GM23248 (cell line): ENCODE measurements at regions not wholly inside any gene's neighbourhood (a gene's known extent, or its start where the extent isn't known, plus 50 kb on each side); places are given as distances from the start of the nearest gene placed in this dataset.
A peak's percentile ranks its signal among the peaks of the same experiment; 100 is the strongest.

ENCODE experiments used
- DNase-seq: peaks from one replicate; pipeline ENCODE4 v3.0.0-alpha.2; 2015
- H2AFZ ChIP-seq: fragments of 200-600 bp; sonication (generic); 2 replicates; pipeline ENCODE4 v1.6.1; 2016; ENCODE audit warnings: antibody characterized with exemption
- H3F3A ChIP-seq: fragments of 200-600 bp; sonication (generic); 2 replicates; pipeline ENCODE4 v1.6.1; 2016; ENCODE audit warnings: mild to moderate bottlenecking, antibody characterized with exemption, mixed run types; ENCODE audit not compliant: insufficient read depth
- H3K27ac ChIP-seq: fragments of 200-600 bp; sonication (generic); 2 replicates; pipeline ENCODE4 v1.5.1; 2016; ENCODE audit warnings: mild to moderate bottlenecking
- H3K27me3 ChIP-seq: fragments of 200-600 bp; sonication (generic); replicated peaks from 2 replicates; pipeline ENCODE4 v1.6.1; 2016; ENCODE audit warnings: mild to moderate bottlenecking; ENCODE audit not compliant: insufficient read depth
- H3K36me3 ChIP-seq: fragments of 200-600 bp; sonication (generic); 2 replicates; pipeline ENCODE4 v1.6.1; 2016; ENCODE audit warnings: low read depth, mild to moderate bottlenecking
- H3K4me1 ChIP-seq: fragments of 200-600 bp; sonication (generic); 2 replicates; pipeline ENCODE4 v1.6.1; 2016; ENCODE audit warnings: mild to moderate bottlenecking; ENCODE audit not compliant: insufficient read depth
- H3K4me2 ChIP-seq: fragments of 200-600 bp; sonication (generic); one replicate; pipeline ENCODE4 v1.6.1; 2016; ENCODE audit warnings: mild to moderate bottlenecking; ENCODE audit not compliant: unreplicated experiment
- H3K4me3 ChIP-seq: fragments of 200-600 bp; sonication (generic); 2 replicates; pipeline ENCODE4 v1.5.1; 2016; ENCODE audit warnings: mild to moderate bottlenecking
- H3K79me2 ChIP-seq: fragments of 200-600 bp; sonication (generic); 2 replicates; pipeline ENCODE4 v1.6.1; 2016; ENCODE audit warnings: mild to moderate bottlenecking; ENCODE audit not compliant: insufficient read depth
- H3K9ac ChIP-seq: fragments of 200-600 bp; sonication (generic); 2 replicates; pipeline ENCODE4 v1.6.1; 2016; ENCODE audit warnings: mild to moderate bottlenecking
- H3K9me2 ChIP-seq: fragments of 200-600 bp; sonication (generic); 2 replicates; pipeline ENCODE4 v1.6.1; 2016; ENCODE audit warnings: mixed run types, mild to moderate bottlenecking, moderate library complexity; ENCODE audit not compliant: insufficient read depth
- H3K9me3 ChIP-seq: fragments of 200-600 bp; sonication (generic); one replicate; pipeline ENCODE4 v1.6.1; 2017; ENCODE audit warnings: low read depth
- H4K20me1 ChIP-seq: fragments of 200-600 bp; sonication (generic); 2 replicates; pipeline ENCODE4 v1.6.0; 2016; ENCODE audit not compliant: insufficient read depth
- EZH2 ChIP-seq: fragments of 200-600 bp; sonication (generic); IDR thresholded peaks from 2 replicates; pipeline ENCODE4 v1.6.1; 2018; ENCODE audit warnings: antibody characterized with exemption, mild to moderate bottlenecking; ENCODE audit not compliant: insufficient read depth, poor library complexity, severe bottlenecking
- EZH2phosphoT487 ChIP-seq: fragments of 200-600 bp; sonication (generic); IDR thresholded peaks from 2 replicates; pipeline ENCODE4 v1.6.1; 2018; ENCODE audit warnings: antibody characterized with exemption, moderate library complexity, mild to moderate bottlenecking, low read depth; ENCODE audit not compliant: insufficient read depth
- WGBS, 2 experiments: methylation state at CpG; one replicate each; pipeline ENCODE4 v1.1.6; 2015 to 2017; ENCODE audit warnings: low lambda C conversion rate in 2 of 2, low coverage in 1 of 2; ENCODE audit errors: missing lambda C conversion rate in 2 of 2; 5-methylcytosine and 5-hydroxymethylcytosine counted together
- in situ Hi-C: fragments of 300-500 bp; cut with MboI; formaldehyde crosslinking; loops from 2 replicates; pipeline ENCODE4 v1.15.0; 2020

DNA sequence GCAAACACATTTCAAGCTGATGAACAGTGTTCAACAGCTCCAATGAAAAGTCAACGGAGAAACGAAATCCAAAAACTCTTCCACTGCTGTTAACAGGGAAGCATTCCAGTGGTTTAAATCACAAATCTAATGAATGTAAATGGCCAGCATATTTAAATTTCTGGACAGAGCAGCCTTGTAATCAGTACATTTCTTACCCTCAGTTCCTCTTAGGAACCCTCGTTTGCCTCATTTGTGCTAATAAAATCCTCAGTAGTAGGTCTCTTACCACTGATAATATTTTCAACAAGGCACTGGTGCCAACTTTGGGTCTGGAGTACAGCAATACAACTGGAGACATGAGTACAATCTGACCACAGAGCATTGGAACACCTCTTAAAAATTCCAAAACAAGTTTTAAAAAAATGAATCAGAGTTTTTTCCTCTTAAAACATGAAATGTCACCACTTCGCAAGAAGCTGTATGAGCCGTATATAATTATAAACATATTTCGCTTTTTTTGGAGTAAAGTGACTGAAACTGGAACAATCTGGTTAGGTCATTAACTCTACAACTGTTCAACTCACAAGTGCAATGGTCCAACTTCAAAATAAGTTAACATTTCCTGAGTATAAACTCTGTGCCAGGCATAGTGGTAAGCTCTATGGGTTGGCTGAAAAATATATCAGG is 211.2 kb downstream of the CPEB2 start:
- no peaks in the 10 kb centered on the region for H3K9me3 ChIP-seq
- no peaks in the 10 kb centered on the region for H3K9me2 ChIP-seq
- WGBS, 2 experiments, result 2 to 5% methylated on average over 6 of the region's 6 CpGs
- H3K4me3 ChIP-seq, result no peak overlapping the region
- H3K27ac ChIP-seq, result no peak overlapping the region
- TF ChIP-seq EZH2, result no peak
- no peak for TF ChIP-seq EZH2phosphoT487
- no peak overlapping the region for H2AFZ ChIP-seq
- no peaks in the 10 kb centered on the region for H3K4me1 ChIP-seq
- no peaks in the 10 kb centered on the region for H3K79me2 ChIP-seq
- H4K20me1 ChIP-seq, result no peaks in the 10 kb centered on the region
- in situ Hi-C loops, result no loop called here
- DNase-seq, result peak; percentile 25
- H3K36me3 ChIP-seq, result no peaks in the 10 kb centered on the region
- no peaks in the 10 kb centered on the region for H3F3A ChIP-seq
- no peak overlapping the region for H3K4me2 ChIP-seq
- no peak overlapping the region for H3K9ac ChIP-seq
- peaks cover 26% of the 10 kb centered on the region for H3K27me3 ChIP-seq

DNA sequence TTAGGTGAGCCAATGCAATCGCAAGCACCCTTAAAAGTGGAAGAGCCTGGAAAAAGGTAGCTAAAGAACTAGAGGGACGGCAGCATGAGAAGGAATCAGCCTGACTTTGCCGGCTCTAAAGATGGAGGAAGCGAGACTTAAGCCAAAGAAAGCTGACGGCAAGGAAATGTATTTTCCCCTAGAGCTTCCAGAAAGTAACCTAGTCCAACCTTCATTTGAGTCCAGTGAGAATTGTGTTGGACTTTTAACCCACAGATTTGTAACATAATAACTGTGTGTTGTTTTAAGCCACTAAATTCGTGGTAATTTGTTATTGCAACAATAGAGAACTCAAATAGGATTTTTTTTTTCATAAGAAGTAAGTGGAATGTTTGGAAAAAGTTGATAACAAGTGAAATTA is 212.7 kb upstream of the C1QTNF7 start:
- no peak overlapping the region for H3K27ac ChIP-seq
- no peaks in the 10 kb centered on the region for H3K36me3 ChIP-seq
- H3K9me2 ChIP-seq, result no peaks in the 10 kb centered on the region
- no peak overlapping the region for H3K9ac ChIP-seq
- no peaks in the 10 kb centered on the region for H3F3A ChIP-seq
- H3K79me2 ChIP-seq, result no peaks in the 10 kb centered on the region
- no peak overlapping the region for H2AFZ ChIP-seq
- H3K27me3 ChIP-seq, result peaks cover 29% of the 10 kb centered on the region
- in situ Hi-C loops, result no loop called here
- TF ChIP-seq EZH2, result no peak
- no peak for TF ChIP-seq EZH2phosphoT487
- no peaks in the 10 kb centered on the region for H3K9me3 ChIP-seq
- H3K4me1 ChIP-seq, result no peaks in the 10 kb centered on the region
- 77 to 78% methylated on average over 6 of the region's 6 CpGs for WGBS, 2 experiments
- H3K4me3 ChIP-seq, result no peak overlapping the region
- no peaks in the 10 kb centered on the region for H4K20me1 ChIP-seq
- no peak for DNase-seq
- no peak overlapping the region for H3K4me2 ChIP-seq

DNA sequence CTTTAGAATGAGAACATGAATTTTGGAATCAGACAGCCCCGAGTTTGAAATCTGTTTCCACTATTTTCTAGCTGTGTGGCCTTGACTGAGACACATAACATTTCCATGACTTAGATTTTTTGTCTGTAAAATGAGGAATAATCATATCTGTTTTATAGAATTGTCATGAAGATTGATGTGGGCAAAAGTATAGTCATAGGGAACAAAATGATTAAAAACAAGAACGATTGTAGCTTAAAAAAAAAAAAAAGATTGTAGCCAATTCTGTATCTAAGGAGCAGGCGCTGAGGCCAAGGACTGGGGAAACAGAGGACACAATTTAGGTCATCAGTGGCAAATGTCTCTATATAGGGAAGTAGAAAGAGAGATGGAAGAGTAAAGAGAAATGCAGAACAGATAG is 201.6 kb upstream of the C1QTNF7 start:
- Histone ChIP-seq H3K4me2 (no peak overlapping the region), H3K9me3 (no peaks in the 10 kb centered on the region), H3K4me3 (no peak overlapping the region), H3K4me1 (no peaks in the 10 kb centered on the region), H3K27ac (no peak overlapping the region), H3K79me2 (no peaks in the 10 kb centered on the region), H3K9me2 (no peaks in the 10 kb centered on the region), H3F3A (no peaks in the 10 kb centered on the region), H2AFZ (no peak overlapping the region), H3K27me3 (0 out of 2 replicates have a peak, but pooled peaks cover 5% of the 10 kb centered on the region), H4K20me1 (no peaks in the 10 kb centered on the region), H3K9ac (no peak overlapping the region), H3K36me3 (no peaks in the 10 kb centered on the region)
- no peak for DNase-seq
- 77% methylated on average over 3 of the region's 3 CpGs for WGBS, 2 experiments
- in situ Hi-C loops, result no loop called here
- TF ChIP-seq EZH2 (no peak), EZH2phosphoT487 (no peak)

DNA sequence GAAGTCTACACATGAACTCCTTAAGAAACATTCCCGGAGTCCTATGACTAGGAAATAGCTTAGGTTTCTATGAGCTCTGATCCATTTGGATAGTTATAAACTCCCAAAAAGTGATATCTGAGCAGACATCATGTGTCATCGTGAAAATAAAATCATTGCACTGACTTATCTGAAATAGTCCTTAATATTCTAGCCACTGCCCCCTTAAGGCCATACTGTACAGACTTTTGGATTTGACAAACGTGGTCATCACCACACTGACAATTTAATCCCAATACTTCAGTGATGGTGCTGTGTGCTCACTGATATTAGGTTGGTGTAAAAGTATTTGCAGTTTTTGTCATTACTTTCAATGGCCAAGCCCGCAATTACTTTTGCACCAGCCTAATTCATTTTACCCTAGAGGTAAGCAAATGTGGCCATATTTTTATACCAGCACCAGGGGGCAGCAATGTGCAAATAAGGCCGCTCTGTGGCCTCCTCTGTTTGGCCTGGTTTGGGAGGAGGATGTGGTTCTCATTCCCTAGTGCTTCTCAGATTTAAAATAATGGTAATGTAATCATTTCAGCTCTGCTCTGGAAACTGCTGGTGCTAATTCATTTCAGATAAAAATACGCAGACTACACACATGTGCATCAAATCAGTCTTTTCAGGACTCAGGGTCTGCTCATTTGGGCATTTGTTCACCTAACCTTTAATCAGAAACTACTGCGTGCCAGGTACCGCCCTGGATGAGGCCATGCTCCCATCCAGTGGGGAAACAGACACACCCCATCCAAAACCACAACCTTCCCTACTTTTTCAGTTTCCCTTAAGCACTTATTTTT is 196.4 kb upstream of the C1QTNF7 start:
- Histone ChIP-seq H3K9me3 (no peaks in the 10 kb centered on the region), H3F3A (peaks cover 38% of the 10 kb centered on the region), H3K79me2 (no peaks in the 10 kb centered on the region), H3K27me3 (0 out of 2 replicates have a peak, but pooled peaks cover 5% of the 10 kb centered on the region), H3K9ac (no peak overlapping the region), H2AFZ (no peak overlapping the region), H3K4me3 (no peak overlapping the region), H4K20me1 (no peaks in the 10 kb centered on the region), H3K4me2 (no peak overlapping the region), H3K9me2 (no peaks in the 10 kb centered on the region), H3K27ac (no peak overlapping the region), H3K4me1 (peaks cover 42% of the 10 kb centered on the region), H3K36me3 (no peaks in the 10 kb centered on the region)
- 41 to 45% methylated on average over 8 of the region's 8 CpGs for WGBS, 2 experiments
- TF ChIP-seq EZH2 (no peak), EZH2phosphoT487 (no peak)
- in situ Hi-C loops, result no loop called here
- DNase-seq, result peak; percentile 88
